Right kidney (tissue), 1 donor: ENCODE measurements at regions not wholly inside any gene's neighbourhood (a gene's known extent, or its start where the extent isn't known, plus 50 kb on each side); places are given as distances from the start of the nearest gene placed in this dataset.

Source experiments
- DNase-seq: peaks from one replicate; pipeline ENCODE4 v3.0.0-alpha.2; 2016

GRCh38 chr18:40760251-40760650 lies 1194.8 kb upstream of the PIK3C3 start:
- DNase-seq: no peak

- no peak for DNase-seq
Observed at GRCh38 chr18:40754477-40754876, 1200.6 kb upstream of the PIK3C3 start.

- DNase-seq: no peak
Observed at GRCh38 chr18:40752316-40752715, 1202.7 kb upstream of the PIK3C3 start.

- no peak for DNase-seq
Observed at GRCh38 chr18:40751186-40751585, 1203.8 kb upstream of the PIK3C3 start.

- no peak for DNase-seq
Observed at GRCh38 chr18:40739029-40739428, 1216.0 kb upstream of the PIK3C3 start.

GRCh38 chr18:40738321-40738880 lies 1216.6 kb upstream of the PIK3C3 start:
- no peak for DNase-seq

GRCh38 chr18:40708726-40709125 lies 1246.3 kb upstream of the PIK3C3 start:
- DNase-seq: no peak

GRCh38 chr18:40707797-40708196 lies 1247.2 kb upstream of the PIK3C3 start:
- DNase-seq: no peak

- DNase-seq: no peak
Observed at GRCh38 chr18:40698129-40698528, 1256.9 kb upstream of the PIK3C3 start.

- no peak for DNase-seq
Observed at GRCh38 chr18:40695526-40695925, 1259.5 kb upstream of the PIK3C3 start.

GRCh38 chr18:40692871-40693270 lies 1262.2 kb upstream of the PIK3C3 start:
- no peak for DNase-seq

- no peak for DNase-seq
Observed at GRCh38 chr18:40690062-40690461, 1265.0 kb upstream of the PIK3C3 start.

GRCh38 chr18:40687399-40687798 lies 1267.6 kb upstream of the PIK3C3 start:
- DNase-seq: no peak

GRCh38 chr18:40686836-40687235 lies 1268.2 kb upstream of the PIK3C3 start:
- DNase-seq: peak; percentile 4

GRCh38 chr18:40685219-40685618 lies 1269.8 kb upstream of the PIK3C3 start:
- no peak for DNase-seq

GRCh38 chr18:40678318-40678717 lies 1276.7 kb upstream of the PIK3C3 start:
- no peak for DNase-seq

- DNase-seq: no peak
Observed at GRCh38 chr18:40676668-40677067, 1278.4 kb upstream of the PIK3C3 start.

- DNase-seq: no peak
Observed at GRCh38 chr18:40673150-40673549, 1281.9 kb upstream of the PIK3C3 start.

- no peak for DNase-seq
Observed at GRCh38 chr18:40672590-40672989, 1282.4 kb upstream of the PIK3C3 start.

GRCh38 chr18:40670668-40671375 lies 1284.2 kb upstream of the PIK3C3 start:
- DNase-seq: no peak

- DNase-seq: no peak
Observed at GRCh38 chr18:40662898-40663437, 1292.1 kb upstream of the PIK3C3 start.

- DNase-seq: no peak
Observed at GRCh38 chr18:40653682-40654081, 1301.4 kb upstream of the PIK3C3 start.

- no peak for DNase-seq
Observed at GRCh38 chr18:40652321-40652720, 1302.7 kb upstream of the PIK3C3 start.

GRCh38 chr18:40651163-40651562 lies 1303.9 kb upstream of the PIK3C3 start:
- DNase-seq: no peak
